Astrocyte of the cerebellum (primary cell): ENCODE measurements at regions not wholly inside any gene's neighbourhood (a gene's known extent, or its start where the extent isn't known, plus 50 kb on each side); places are given as distances from the start of the nearest gene placed in this dataset.

Experiments
- DNase-seq: peaks from one replicate; pipeline ENCODE4 v3.0.0-alpha.2; 2011; ENCODE audit warnings: low read depth
- H3K4me3 ChIP-seq: 2 replicates; pipeline ENCODE4 v1.5.1; 2011; ENCODE audit warnings: mild to moderate bottlenecking, low read depth, low read length, moderate library complexity
- CTCF ChIP-seq: IDR thresholded peaks from 2 replicates; pipeline ENCODE4 v1.5.1; 2012; ENCODE audit warnings: low read length, low read depth, moderate library complexity, mild to moderate bottlenecking; ENCODE audit errors: missing control alignments
- in situ Hi-C: cut with HindIII; loops from 2 replicates; pipeline ENCODE4 v1.10.0; 2017; ENCODE audit warnings: low sequenced_read_pairs

DNA sequence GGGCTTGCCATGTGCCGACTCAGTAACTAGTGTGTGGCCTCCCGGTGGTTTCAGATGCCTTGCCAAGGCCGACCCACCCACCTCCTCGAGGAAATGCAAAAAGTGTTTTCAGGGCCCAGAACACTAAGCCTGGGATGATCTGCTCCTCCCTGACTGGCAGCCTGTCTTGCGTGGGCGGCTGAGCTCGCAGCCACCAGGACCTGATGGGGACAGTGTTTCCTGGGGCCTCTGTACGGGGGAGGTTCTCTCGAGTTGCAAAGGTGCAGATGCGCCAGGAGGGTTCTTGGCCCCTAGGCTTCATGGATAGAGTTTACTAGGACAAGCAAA, 85.2 kb downstream of the GLI2 start:
- peak overlapping the region; percentile 17 for H3K4me3 ChIP-seq
- in situ Hi-C loops: no loop called here
- TF ChIP-seq CTCF: no peak
- DNase-seq: peak; percentile 38

GRCh38 chr2:120821446-120822160, 85.9 kb downstream of the GLI2 start:
- no peak for TF ChIP-seq CTCF
- no peak for DNase-seq
- no peak overlapping the region for H3K4me3 ChIP-seq
- in situ Hi-C loops: no loop called here

GRCh38 chr2:120822933-120823332, 87.3 kb downstream of the GLI2 start:
- H3K4me3 ChIP-seq: no peak overlapping the region
- in situ Hi-C loops: no loop called here
- DNase-seq: no peak
- TF ChIP-seq CTCF: no peak

DNA sequence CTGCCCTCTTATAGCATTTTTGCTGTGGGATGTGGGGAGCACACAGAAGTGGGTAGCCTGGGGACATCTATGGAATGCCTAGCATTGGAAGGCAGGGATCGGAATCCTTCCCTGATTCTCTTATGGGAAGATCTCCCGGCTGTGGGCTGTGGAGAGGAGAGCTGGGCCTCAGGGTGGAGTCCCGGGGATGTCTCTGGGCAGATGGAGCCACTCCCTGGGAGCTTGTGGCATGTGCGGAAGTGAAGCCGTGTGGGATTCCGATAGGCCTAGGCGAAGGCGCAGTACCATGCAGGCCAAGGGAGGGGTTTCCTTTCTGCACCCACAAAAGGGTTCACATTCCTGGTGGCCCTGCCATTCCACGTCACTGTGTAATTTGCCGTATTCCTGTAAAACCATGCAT, 87.9 kb downstream of the GLI2 start:
- no peak for DNase-seq
- H3K4me3 ChIP-seq: no peak overlapping the region
- TF ChIP-seq CTCF: no peak
- in situ Hi-C loops: no loop called here

DNA sequence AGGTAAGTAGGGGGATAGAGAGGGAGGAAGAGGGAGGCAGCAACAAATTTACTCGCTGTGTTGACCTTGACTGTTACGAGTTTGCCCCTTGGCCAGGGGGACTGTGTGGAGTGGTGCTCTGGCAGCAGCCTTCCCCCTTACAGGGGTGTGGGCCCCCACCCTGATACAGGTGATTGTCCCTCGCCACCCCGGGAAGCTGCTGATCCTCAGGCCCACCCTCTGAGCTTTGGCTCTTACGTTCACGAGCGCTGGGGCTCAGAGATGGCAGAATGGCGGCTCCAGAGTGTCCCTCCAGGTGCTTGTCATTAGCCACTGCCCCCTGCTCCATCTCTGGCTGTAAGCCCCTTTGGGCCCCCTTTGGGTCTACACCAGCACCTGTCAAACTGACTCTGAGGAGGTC, 88.6 kb downstream of the GLI2 start:
- DNase-seq: no peak
- no peak overlapping the region for H3K4me3 ChIP-seq
- no peak for TF ChIP-seq CTCF
- in situ Hi-C loops: no loop called here

GRCh38 chr2:120825370-120826259, 89.9 kb downstream of the GLI2 start:
- no peak for TF ChIP-seq CTCF
- DNase-seq: no peak
- H3K4me3 ChIP-seq: no peak overlapping the region
- in situ Hi-C loops: loop anchor here (5.0 kb wide), 1 partner anchor 48 kb away; no protein-coding TSS in a partner anchor
